MCF 10A (cell line): ENCODE measurements at regions not wholly inside any gene's neighbourhood (a gene's known extent, or its start where the extent isn't known, plus 50 kb on each side); places are given as distances from the start of the nearest gene placed in this dataset.
A peak's percentile ranks its signal among the peaks of the same experiment; 100 is the strongest.

ENCODE experiments used
- BruUV-seq: library from RNA; stranded (reverse); fragments of 400-500 nt; replicated peaks from 2 replicates; lab custom pipeline; 2021; lab: Mats Ljungman, UMichigan
- CTCF ChIA-PET: fragments of 300-600 bp; sonication (Branson Sonifier 250); formaldehyde crosslinking; extraction: SDS; loops from one replicate; lab custom pipeline; 2021; ENCODE audit warnings: antibody characterized with exemption, inconsistent platforms; lab: Yijun Ruan, JAX
- POLR2A ChIA-PET: fragments of 300-600, 350-650 bp; sonication (Branson Sonifier 250); formaldehyde crosslinking; extraction: SDS; loops from one replicate; lab custom pipeline; 2020; ENCODE audit warnings: antibody characterized with exemption, inconsistent platforms; lab: Yijun Ruan, JAX
- DNase-seq: peaks from one replicate; pipeline ENCODE4 v3.0.0-alpha.2; 2018; ENCODE audit not compliant: unreplicated experiment
- H3K27ac Mint-ChIP-seq: one replicate; pipeline ENCODE4 v1.8.0; 2022; ENCODE audit warnings: mild to moderate bottlenecking, low read depth, mixed read lengths; ENCODE audit not compliant: unreplicated experiment
- H3K27me3 Mint-ChIP-seq: one replicate; pipeline ENCODE4 v1.8.0; 2022; ENCODE audit warnings: mixed read lengths; ENCODE audit not compliant: insufficient read depth, unreplicated experiment
- H3K36me3 Mint-ChIP-seq: one replicate; pipeline ENCODE4 v1.8.0; 2022; ENCODE audit warnings: mild to moderate bottlenecking, moderate library complexity, mixed read lengths; ENCODE audit not compliant: insufficient read depth, unreplicated experiment
- H3K4me1 Mint-ChIP-seq: one replicate; pipeline ENCODE4 v1.8.0; 2022; ENCODE audit warnings: mixed read lengths; ENCODE audit not compliant: insufficient read depth, unreplicated experiment
- H3K4me3 Mint-ChIP-seq: one replicate; pipeline ENCODE4 v1.8.0; 2022; ENCODE audit warnings: mild to moderate bottlenecking, moderate library complexity, mixed read lengths; ENCODE audit not compliant: unreplicated experiment
- H3K9me3 Mint-ChIP-seq: one replicate; pipeline ENCODE4 v1.8.0; 2022; ENCODE audit warnings: mixed read lengths; ENCODE audit not compliant: unreplicated experiment
- intact Hi-C: fragments of 100-400 bp; cut with micrococcal nuclease; formaldehyde crosslinking; loops from 2 replicates; pipeline ENCODE4 v1.14.1; 2022
- TF ChIP-seq, protein P1 (sequence below): fragments of 200-600 bp; IDR thresholded peaks from one replicate; pipeline ENCODE4 v1.8.0; 2022; ENCODE audit warnings: antibody characterized with exemption, mild to moderate bottlenecking; ENCODE audit not compliant: unreplicated experiment

DNA sequence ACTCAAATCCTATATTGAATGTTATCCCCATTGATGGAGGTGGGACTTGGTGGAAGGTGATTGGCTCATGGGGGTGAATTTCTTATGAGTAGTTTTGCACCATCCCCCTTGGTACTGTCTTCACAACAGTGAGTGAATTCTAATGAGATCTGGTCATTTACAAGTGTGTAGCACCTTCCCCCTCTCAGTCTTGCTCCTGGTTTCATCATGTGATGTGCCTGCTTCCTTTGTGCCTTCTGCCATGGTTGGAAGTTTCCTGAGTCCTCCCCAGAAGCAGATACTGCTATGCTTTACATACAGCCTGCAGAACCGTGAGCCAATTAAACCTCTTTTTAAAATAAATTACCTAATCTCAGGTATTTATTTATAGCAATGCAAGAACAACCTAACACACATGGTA is 302.4 kb upstream of the KITLG start:
- intact Hi-C loops, result no loop called here
- Mint-ChIP-seq H3K27ac (no peak overlapping the region), H3K9me3 (no peaks in the 10 kb centered on the region), H3K27me3 (no peaks in the 10 kb centered on the region), H3K4me3 (no peak overlapping the region), H3K36me3 (peaks cover 6% of the 10 kb centered on the region), H3K4me1 (no peaks in the 10 kb centered on the region)
- DNase-seq, result no peak
- POLR2A ChIA-PET, result no interaction called here
- TF ChIP-seq, protein P1, sequence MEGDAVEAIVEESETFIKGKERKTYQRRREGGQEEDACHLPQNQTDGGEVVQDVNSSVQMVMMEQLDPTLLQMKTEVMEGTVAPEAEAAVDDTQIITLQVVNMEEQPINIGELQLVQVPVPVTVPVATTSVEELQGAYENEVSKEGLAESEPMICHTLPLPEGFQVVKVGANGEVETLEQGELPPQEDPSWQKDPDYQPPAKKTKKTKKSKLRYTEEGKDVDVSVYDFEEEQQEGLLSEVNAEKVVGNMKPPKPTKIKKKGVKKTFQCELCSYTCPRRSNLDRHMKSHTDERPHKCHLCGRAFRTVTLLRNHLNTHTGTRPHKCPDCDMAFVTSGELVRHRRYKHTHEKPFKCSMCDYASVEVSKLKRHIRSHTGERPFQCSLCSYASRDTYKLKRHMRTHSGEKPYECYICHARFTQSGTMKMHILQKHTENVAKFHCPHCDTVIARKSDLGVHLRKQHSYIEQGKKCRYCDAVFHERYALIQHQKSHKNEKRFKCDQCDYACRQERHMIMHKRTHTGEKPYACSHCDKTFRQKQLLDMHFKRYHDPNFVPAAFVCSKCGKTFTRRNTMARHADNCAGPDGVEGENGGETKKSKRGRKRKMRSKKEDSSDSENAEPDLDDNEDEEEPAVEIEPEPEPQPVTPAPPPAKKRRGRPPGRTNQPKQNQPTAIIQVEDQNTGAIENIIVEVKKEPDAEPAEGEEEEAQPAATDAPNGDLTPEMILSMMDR, result no peak
- CTCF ChIA-PET, result no interaction called here
- no TSS peak for BruUV-seq

- no peaks in the 10 kb centered on the region for H3K27me3 Mint-ChIP-seq
- no peaks in the 10 kb centered on the region for H3K9me3 Mint-ChIP-seq
- H3K36me3 Mint-ChIP-seq, result peaks cover 11% of the 10 kb centered on the region
- ChIA-PET CTCF (no interaction called here), POLR2A (interaction anchor here (1.5 kb wide), 1 partner anchor 15 kb away, joined by 3 read pairs; no protein-coding TSS in a partner anchor)
- no TSS peak for BruUV-seq
- H3K4me3 Mint-ChIP-seq, result no peak overlapping the region
- no peak overlapping the region for H3K27ac Mint-ChIP-seq
- TF ChIP-seq, protein P1, result no peak
- no peak for DNase-seq
- peaks cover 8% of the 10 kb centered on the region for H3K4me1 Mint-ChIP-seq
- intact Hi-C loops, result no loop called here
These were observed 299.8 kb upstream of the KITLG start for GRCh38 chr12:88880051-88880450.

DNA sequence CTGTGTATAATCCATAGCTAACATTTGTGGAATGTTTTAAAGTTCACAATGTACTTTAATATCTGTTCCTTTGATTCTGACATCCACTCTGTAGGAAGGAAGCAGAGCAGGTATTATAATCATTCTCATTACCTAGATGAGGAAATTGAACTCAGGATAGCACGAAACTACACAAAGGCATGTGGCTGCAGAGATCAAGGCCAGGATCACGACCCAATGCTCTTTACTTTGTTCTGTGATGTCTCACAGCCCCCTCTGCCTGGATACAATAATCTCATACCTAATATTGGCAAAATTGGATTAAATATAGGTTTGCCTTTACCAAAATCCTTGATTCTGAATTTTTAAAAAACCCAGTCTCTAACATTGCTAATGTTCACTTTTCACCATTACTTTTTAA is 298.0 kb upstream of the KITLG start:
- TF ChIP-seq, protein P1, result no peak
- intact Hi-C loops, result no loop called here
- Mint-ChIP-seq H3K4me3 (no peak overlapping the region), H3K36me3 (peaks cover 10% of the 10 kb centered on the region), H3K9me3 (no peaks in the 10 kb centered on the region), H3K27ac (no peak overlapping the region), H3K4me1 (peaks cover 8% of the 10 kb centered on the region), H3K27me3 (no peaks in the 10 kb centered on the region)
- ChIA-PET CTCF (interaction anchor here (1.2 kb wide), 1 partner anchor 9 kb away, joined by 3 read pairs; no protein-coding TSS in a partner anchor), POLR2A (interaction anchor here (1.1 kb wide), 1 partner anchor 44 kb away, joined by 3 read pairs; no protein-coding TSS in a partner anchor)
- DNase-seq, result no peak
- BruUV-seq, result no TSS peak

- TF ChIP-seq, protein P1, result no peak
- CTCF ChIA-PET, result interaction anchor here (1.2 kb wide), 1 partner anchor 8 kb away, joined by 3 read pairs; no protein-coding TSS in a partner anchor
- no TSS peak for BruUV-seq
- Mint-ChIP-seq H3K9me3 (no peaks in the 10 kb centered on the region), H3K36me3 (peaks cover 5% of the 10 kb centered on the region), H3K4me3 (no peak overlapping the region), H3K27me3 (no peaks in the 10 kb centered on the region), H3K4me1 (peaks cover 8% of the 10 kb centered on the region), H3K27ac (no peak overlapping the region)
- DNase-seq, result peak; percentile 13
- intact Hi-C loops, result no loop called here
- POLR2A ChIA-PET, result no interaction called here
These were observed 296.6 kb upstream of the KITLG start for GRCh38 chr12:88876857-88877256.
